Adrenal gland (tissue), 9 donors: ENCODE measurements at regions not wholly inside any gene's neighbourhood (a gene's known extent, or its start where the extent isn't known, plus 50 kb on each side); places are given as distances from the start of the nearest gene placed in this dataset.

Experiments
- DNase-seq, 7 donors: peaks; one replicate each; pipeline ENCODE4 v3.0.0-alpha.2; 2019 to 2020
- H3K27ac ChIP-seq, 5 donors: fragments of 200-600 bp; sonication (generic) in 4 of 5; 1 replicate in 3 of 5; 2 replicates in 2 of 5; pipeline versions ENCODE4 v1.5.1 to v1.8.0; 2016 to 2020; ENCODE audit warnings: mild to moderate bottlenecking in 1 of 5
- H3K27me3 ChIP-seq: fragments of 200-600 bp; 2 replicates; pipeline ENCODE4 v1.8.0; 2021
- H3K36me3 ChIP-seq, 2 donors: fragments of 200-600 bp; replicated peaks in 1 of 2; 1 replicate in 1 of 2; 2 replicates in 1 of 2; pipeline versions ENCODE4 v1.5.1 to v1.8.0; 2018 to 2022
- H3K4me1 ChIP-seq, 2 donors: fragments of 200-600 bp; replicated peaks in 1 of 2; 1 replicate in 1 of 2; 2 replicates in 1 of 2; pipeline versions ENCODE4 v1.5.1 to v1.8.0; 2018 to 2021
- H3K4me3 ChIP-seq, 4 donors: fragments of 200-600 bp; sonication (generic) in 3 of 4; one replicate each; pipeline ENCODE4 v1.5.1; 2016 to 2018
- H3K9me3 ChIP-seq, 3 donors: fragments of 200-600 bp; sonication (generic) in 1 of 3; replicated peaks in 1 of 3; 1 replicate in 2 of 3; 2 replicates in 1 of 3; pipeline versions ENCODE4 v1.5.1 to v1.8.0; 2016 to 2021
- CTCF ChIP-seq, 6 experiments: fragments of 450-650 bp in 4 of 6; fragments of 200-600 bp in 2 of 6; sonication (generic) in 1 of 6; IDR thresholded peaks; 1 replicate in 5 of 6; 2 replicates in 1 of 6; pipeline versions ENCODE4 v1.5.1 to v1.8.0; 2016 to 2021; ENCODE audit warnings: antibody characterized with exemption in 6 of 6, mild to moderate bottlenecking in 2 of 6, moderate library complexity in 1 of 6
- POLR2A ChIP-seq, 2 donors: fragments of 450-650 bp; IDR thresholded peaks; one replicate each; pipeline ENCODE4 v1.6.1; 2017; ENCODE audit warnings: antibody characterized with exemption in 2 of 2, mild to moderate bottlenecking in 2 of 2, moderate library complexity in 1 of 2
- WGBS, 4 donors: extraction: QIAGEN DNeasy Blood & Tissue Kit in 2 of 4; methylation state at CpG; one replicate each; pipeline versions ENCODE4 v1.1.5 to v1.1.7; 2013 to 2017; 5-methylcytosine and 5-hydroxymethylcytosine counted together
- intact Hi-C, 2 donors: fragments of 100-400 bp; cut with DNase I; formaldehyde crosslinking; loops; one replicate each; pipeline versions ENCODE4 v1.14.1 to v1.15.0; 2022 to 2023
- donor health status: healthy with polysubstance abuse.
- donor health status: Bipolar disorder and iron deficiency.
- donor health status: DM: yes; HTN: yes; CAD: no.
- donor health status: DM: no; HTN: no; CAD: no.
- donor health status: DM: no; HTN: no; CAD: no.

DNA sequence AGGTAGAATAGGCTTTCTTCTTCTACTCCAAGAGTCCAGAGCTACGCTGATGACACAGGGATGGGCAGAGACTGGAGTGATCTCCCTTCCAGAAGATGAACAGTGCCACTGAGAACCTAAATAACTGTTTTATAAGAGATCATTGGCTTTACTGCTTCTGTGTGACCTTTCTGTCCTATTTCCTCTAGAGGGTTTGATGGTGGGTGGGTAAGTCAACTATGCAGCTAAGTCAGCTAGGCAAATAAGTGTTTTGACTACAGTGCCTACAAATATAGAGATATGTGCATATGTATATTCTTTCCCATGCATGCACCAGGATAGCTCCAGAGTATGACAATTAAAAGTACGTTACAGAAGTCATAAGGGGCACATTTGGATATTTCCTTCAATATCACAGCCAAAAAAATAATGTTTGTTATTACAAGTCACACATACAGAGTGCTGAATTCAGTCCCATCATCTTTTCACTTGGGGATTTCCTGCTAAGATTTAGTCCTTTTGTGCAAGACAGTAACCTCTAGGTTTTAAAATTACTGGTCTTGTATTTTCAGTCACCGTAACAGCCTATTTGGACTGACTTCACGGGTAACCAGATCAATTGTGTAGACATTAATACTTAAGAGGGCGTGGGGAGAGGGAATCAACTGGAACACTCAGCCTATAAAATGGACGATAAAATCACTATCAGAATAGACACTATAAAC lies 412.6 kb upstream of the SOX5 start:
- WGBS, 4 donors = 80 to 93% (median 82%) methylated on average over 6 of the region's 6 CpGs
- TF ChIP-seq CTCF (IDR thresholded peaks at IDR 0.05) (no peak), POLR2A (IDR thresholded peaks at IDR 0.05) (no peak)
- Histone ChIP-seq H3K9me3 (no peaks in the 10 kb centered on the region), H3K36me3 (no peaks in the 10 kb centered on the region), H3K4me1 (no peaks in the 10 kb centered on the region), H3K4me3 (no peak overlapping the region), H3K27me3 (no peaks in the 10 kb centered on the region), H3K27ac (no peak overlapping the region)
- no peak for DNase-seq
- intact Hi-C loops = no loop called here

DNA sequence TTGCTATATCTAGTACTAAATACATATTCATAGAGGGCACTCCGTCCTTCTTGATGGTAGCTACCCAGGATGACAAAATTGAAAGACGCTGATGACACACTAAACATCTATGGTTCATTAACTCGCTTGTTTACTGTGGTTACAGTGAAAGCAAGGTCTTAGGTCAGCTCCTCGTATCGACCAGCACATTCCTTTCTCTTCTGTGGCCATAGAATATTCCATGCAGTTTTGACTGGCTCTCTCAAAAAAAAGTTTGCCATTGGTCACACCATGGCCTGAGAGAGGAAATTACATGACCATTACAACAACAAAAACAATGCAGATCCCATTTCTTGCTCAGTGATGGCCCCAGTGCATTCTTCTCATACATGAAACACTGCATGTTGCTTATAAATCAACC lies 411.4 kb upstream of the SOX5 start:
- Histone ChIP-seq H3K9me3 (no peaks in the 10 kb centered on the region), H3K27ac (no peak overlapping the region), H3K36me3 (no peaks in the 10 kb centered on the region), H3K4me3 (no peak overlapping the region), H3K27me3 (no peaks in the 10 kb centered on the region), H3K4me1 (no peaks in the 10 kb centered on the region)
- 70 to 79% (median 72%) methylated on average over 5 of the region's 5 CpGs for WGBS, 4 donors
- intact Hi-C loops = no loop called here
- TF ChIP-seq POLR2A (IDR thresholded peaks at IDR 0.05) (no peak), CTCF (IDR thresholded peaks at IDR 0.05) (no peak)
- no peak for DNase-seq

DNA sequence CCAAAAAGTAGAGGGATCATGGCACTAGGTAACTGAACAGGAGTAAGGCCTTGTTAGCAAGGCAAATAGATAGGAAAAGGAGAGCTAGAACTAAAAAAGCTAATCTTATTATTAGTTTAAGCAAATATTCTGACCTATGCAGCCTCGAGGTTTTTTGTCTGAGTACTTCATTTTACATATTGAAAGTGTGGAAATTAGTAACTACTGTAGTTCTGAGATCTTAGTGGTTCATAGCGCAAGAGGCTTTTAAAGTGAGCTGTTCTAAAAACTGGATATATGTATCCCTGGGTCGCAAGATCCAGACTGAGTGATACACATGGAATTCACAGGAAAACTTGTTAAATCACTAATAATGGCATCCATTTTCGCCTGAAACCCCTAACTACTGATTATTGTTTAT lies 411.0 kb upstream of the SOX5 start:
- no peaks in the 10 kb centered on the region for H3K9me3 ChIP-seq
- no peaks in the 10 kb centered on the region for H3K4me1 ChIP-seq
- DNase-seq = no peak
- no peak overlapping the region for H3K4me3 ChIP-seq
- H3K27ac ChIP-seq = no peak overlapping the region
- no peaks in the 10 kb centered on the region for H3K27me3 ChIP-seq
- TF ChIP-seq POLR2A (IDR thresholded peaks at IDR 0.05) = no peak
- TF ChIP-seq CTCF (IDR thresholded peaks at IDR 0.05) = no peak
- WGBS, 4 donors = 76 to 83% (median 80%) methylated on average over 4 of the region's 4 CpGs
- no peaks in the 10 kb centered on the region for H3K36me3 ChIP-seq
- intact Hi-C loops = no loop called here

DNA sequence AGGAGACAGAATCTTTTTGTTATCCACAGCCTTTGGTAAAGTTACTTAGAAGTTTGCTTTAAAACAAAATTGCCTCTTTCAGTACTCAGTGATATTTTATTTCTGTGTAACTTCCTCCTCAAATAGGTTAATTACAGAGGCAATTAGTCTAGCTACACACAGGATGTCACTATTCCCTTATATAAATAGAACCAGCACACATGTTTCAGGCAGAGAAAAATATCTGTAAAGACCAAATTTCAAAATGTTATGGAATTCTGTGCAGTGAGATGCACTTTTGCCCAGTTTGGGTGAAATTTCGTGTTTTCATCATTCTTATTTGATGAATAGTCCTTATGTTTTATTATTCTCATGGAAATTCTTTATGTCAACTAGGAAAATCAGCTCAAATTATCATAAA lies 410.6 kb upstream of the SOX5 start:
- H3K27ac ChIP-seq = no peak overlapping the region
- H3K36me3 ChIP-seq = no peaks in the 10 kb centered on the region
- H3K9me3 ChIP-seq = no peaks in the 10 kb centered on the region
- 47 to 57% (median 53%) methylated on average over 1 of the region's 1 CpG for WGBS, 4 donors
- no peaks in the 10 kb centered on the region for H3K27me3 ChIP-seq
- DNase-seq = no peak
- no peak overlapping the region for H3K4me3 ChIP-seq
- intact Hi-C loops = no loop called here
- TF ChIP-seq CTCF (IDR thresholded peaks at IDR 0.05) (no peak), POLR2A (IDR thresholded peaks at IDR 0.05) (no peak)
- no peaks in the 10 kb centered on the region for H3K4me1 ChIP-seq
